PC-9 (cell line): ENCODE measurements at regions not wholly inside any gene's neighbourhood (a gene's known extent, or its start where the extent isn't known, plus 50 kb on each side); places are given as distances from the start of the nearest gene placed in this dataset.

ENCODE experiments used
- BruUV-seq: library from RNA; stranded (reverse); fragments of 400-500 nt; replicated peaks from 2 replicates; lab custom pipeline; 2021; lab: Mats Ljungman, UMichigan
- CTCF ChIA-PET: fragments of 300-600 bp; sonication (Branson Sonifier 250); formaldehyde crosslinking; loops from one replicate; lab custom pipeline; 2022; ENCODE audit warnings: antibody characterized with exemption; lab: Charles Lee
- POLR2A ChIA-PET: fragments of 300-600 bp; sonication (Branson Sonifier 250); formaldehyde crosslinking; loops from one replicate; lab custom pipeline; 2022; ENCODE audit warnings: antibody characterized with exemption; ENCODE audit not compliant: unreplicated experiment; lab: Charles Lee
- DNase-seq, 2 experiments: peaks; one replicate each; pipeline versions ENCODE4 v3.0.0 to v3.0.0-alpha.2; 2015 to 2022; ENCODE audit warnings: mixed read lengths in 1 of 2
- H2AFZ ChIP-seq: fragments of 200-600 bp; sonication (generic); 2 replicates; pipeline ENCODE4 v1.8.1; 2017; ENCODE audit warnings: antibody characterized with exemption
- H3F3A ChIP-seq: fragments of 200-600 bp; sonication (generic); 2 replicates; pipeline ENCODE4 v1.8.1; 2017; ENCODE audit warnings: antibody characterized with exemption, mild to moderate bottlenecking, low read depth; ENCODE audit not compliant: insufficient read depth
- H3K27ac ChIP-seq: fragments of 200-600 bp; sonication (generic); 2 replicates; pipeline ENCODE4 v1.6.1; 2016; ENCODE audit warnings: mixed run types
- H3K27me3 ChIP-seq: fragments of 200-600 bp; sonication (generic); 2 replicates; pipeline ENCODE4 v1.6.1; 2016; ENCODE audit warnings: low read depth, mixed run types; ENCODE audit not compliant: insufficient read depth
- H3K36me3 ChIP-seq: fragments of 200-600 bp; sonication (generic); 2 replicates; pipeline ENCODE4 v1.6.1; 2016; ENCODE audit warnings: low read depth, mixed run types
- H3K4me1 ChIP-seq: fragments of 200-600 bp; sonication (generic); replicated peaks from 2 replicates; pipeline ENCODE4 v1.6.1; 2016; ENCODE audit warnings: mixed run types; ENCODE audit not compliant: insufficient read depth
- H3K4me2 ChIP-seq: fragments of 200-600 bp; sonication (generic); 2 replicates; pipeline ENCODE4 v1.6.1; 2017; ENCODE audit warnings: mixed run types
- H3K4me3 ChIP-seq: fragments of 200-600 bp; sonication (generic); 2 replicates; pipeline ENCODE4 v1.6.1; 2016; ENCODE audit warnings: mixed run types
- H3K79me2 ChIP-seq: fragments of 200-600 bp; sonication (generic); 2 replicates; pipeline ENCODE4 v1.6.1; 2017; ENCODE audit warnings: low read depth, mixed run types
- H3K9me2 ChIP-seq: fragments of 200-600 bp; sonication (generic); 2 replicates; pipeline ENCODE4 v1.8.1; 2017; ENCODE audit warnings: mild to moderate bottlenecking; ENCODE audit not compliant: insufficient read depth
- H3K9me3 ChIP-seq: fragments of 200-600 bp; sonication (generic); 2 replicates; pipeline ENCODE4 v1.8.1; 2016; ENCODE audit warnings: low read depth; ENCODE audit not compliant: insufficient read depth
- H4K20me1 ChIP-seq: fragments of 200-600 bp; sonication (generic); 2 replicates; pipeline ENCODE4 v1.8.1; 2017; ENCODE audit not compliant: insufficient read depth
- CTCF ChIP-seq: fragments of 200-600 bp; sonication (generic); conservative IDR thresholded peaks from 2 replicates; pipeline ENCODE4 v1.6.1; 2017; ENCODE audit warnings: mixed run types, antibody characterized with exemption, mild to moderate bottlenecking, moderate library complexity
- EZH2 ChIP-seq: fragments of 200-600 bp; sonication (generic); IDR thresholded peaks from 2 replicates; pipeline ENCODE4 v1.8.0; 2017; ENCODE audit warnings: antibody characterized with exemption, low read depth
- intact Hi-C: fragments of 100-400 bp; cut with micrococcal nuclease; formaldehyde crosslinking; loops from one replicate; pipeline ENCODE4 v1.10.0; 2022; ENCODE audit not compliant: unreplicated experiment

GRCh38 chr2:13252615-13253014 lies 535.9 kb downstream of the TRIB2 start:
- intact Hi-C loops: no loop called here
- H4K20me1 ChIP-seq: no peaks in the 10 kb centered on the region; the same call in none of the 2 replicates
- H3K4me2 ChIP-seq: no peak overlapping the region
- H3K9me3 ChIP-seq: no peaks in the 10 kb centered on the region
- no peaks in the 10 kb centered on the region for H3K79me2 ChIP-seq
- no peaks in the 10 kb centered on the region for H3K36me3 ChIP-seq
- no peak overlapping the region for H2AFZ ChIP-seq
- H3K4me1 ChIP-seq: no peaks in the 10 kb centered on the region
- POLR2A ChIA-PET: no interaction called here
- BruUV-seq: no TSS peak
- no peak overlapping the region for H3K27ac ChIP-seq
- H3K27me3 ChIP-seq: no peaks in the 10 kb centered on the region
- H3F3A ChIP-seq: no peaks in the 10 kb centered on the region
- no peak for DNase-seq
- no peak overlapping the region for H3K4me3 ChIP-seq
- CTCF ChIA-PET: no interaction called here
- TF ChIP-seq CTCF (no peak), EZH2 (no peak)
- no peaks in the 10 kb centered on the region for H3K9me2 ChIP-seq

GRCh38 chr2:13255485-13255884 lies 538.7 kb downstream of the TRIB2 start:
- Histone ChIP-seq H4K20me1 (no peaks in the 10 kb centered on the region; the same call in 1 of the 2 replicates), H3F3A (no peaks in the 10 kb centered on the region), H3K4me2 (no peak overlapping the region), H3K9me3 (no peaks in the 10 kb centered on the region), H2AFZ (no peak overlapping the region), H3K36me3 (no peaks in the 10 kb centered on the region), H3K79me2 (no peaks in the 10 kb centered on the region), H3K27me3 (no peaks in the 10 kb centered on the region), H3K4me1 (no peaks in the 10 kb centered on the region), H3K9me2 (no peaks in the 10 kb centered on the region), H3K27ac (no peak overlapping the region), H3K4me3 (no peak overlapping the region)
- TF ChIP-seq EZH2: no peak
- no peak for TF ChIP-seq CTCF
- no peak for DNase-seq
- no TSS peak for BruUV-seq
- intact Hi-C loops: no loop called here
- CTCF ChIA-PET: no interaction called here
- POLR2A ChIA-PET: no interaction called here

- DNase-seq: no peak
- H3K27ac ChIP-seq: no peak overlapping the region
- CTCF ChIA-PET: no interaction called here
- H3K4me2 ChIP-seq: no peak overlapping the region
- H3K9me2 ChIP-seq: no peaks in the 10 kb centered on the region
- H3F3A ChIP-seq: no peaks in the 10 kb centered on the region
- H4K20me1 ChIP-seq: no peaks in the 10 kb centered on the region; the same call in 1 of the 2 replicates
- H2AFZ ChIP-seq: no peak overlapping the region
- H3K4me1 ChIP-seq: no peaks in the 10 kb centered on the region
- no peak overlapping the region for H3K4me3 ChIP-seq
- no peaks in the 10 kb centered on the region for H3K36me3 ChIP-seq
- no peaks in the 10 kb centered on the region for H3K27me3 ChIP-seq
- BruUV-seq: no TSS peak
- intact Hi-C loops: no loop called here
- no peak for TF ChIP-seq CTCF
- no peak for TF ChIP-seq EZH2
- H3K79me2 ChIP-seq: no peaks in the 10 kb centered on the region
- POLR2A ChIA-PET: no interaction called here
- H3K9me3 ChIP-seq: no peaks in the 10 kb centered on the region
Measured at GRCh38 chr2:13260402-13260801, 543.7 kb downstream of the TRIB2 start.
